ENCODE measurements at regions not wholly inside any gene's neighbourhood (a gene's known extent, or its start where the extent isn't known, plus 50 kb on each side); places are given as distances from the start of the nearest gene placed in this dataset.
"Not testable (repeated sequence)": the region's sequence is repeated elsewhere in the genome, so short reads cannot be mapped to it uniquely, and the experiment has no call there.

DNA sequence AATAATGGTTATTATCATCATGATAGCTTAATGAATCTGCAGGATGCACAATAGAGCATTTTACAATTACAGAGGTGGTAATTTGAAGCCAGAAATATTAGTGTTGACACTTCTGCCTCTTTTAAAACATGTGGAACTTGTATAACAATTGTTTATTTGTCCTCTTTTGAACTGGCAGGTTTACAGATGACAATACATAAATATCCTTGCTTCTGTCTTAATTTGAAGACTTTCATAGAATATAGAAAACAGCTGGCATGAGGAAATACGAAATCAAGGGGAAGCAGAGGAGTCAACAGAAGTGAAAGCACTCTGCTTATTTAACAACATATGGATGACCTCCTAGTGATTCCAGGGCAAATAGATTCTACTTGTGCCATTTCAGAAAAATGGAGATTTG is 270.5 kb upstream of the SGO1 start:
- DNase-seq: no peak

DNA sequence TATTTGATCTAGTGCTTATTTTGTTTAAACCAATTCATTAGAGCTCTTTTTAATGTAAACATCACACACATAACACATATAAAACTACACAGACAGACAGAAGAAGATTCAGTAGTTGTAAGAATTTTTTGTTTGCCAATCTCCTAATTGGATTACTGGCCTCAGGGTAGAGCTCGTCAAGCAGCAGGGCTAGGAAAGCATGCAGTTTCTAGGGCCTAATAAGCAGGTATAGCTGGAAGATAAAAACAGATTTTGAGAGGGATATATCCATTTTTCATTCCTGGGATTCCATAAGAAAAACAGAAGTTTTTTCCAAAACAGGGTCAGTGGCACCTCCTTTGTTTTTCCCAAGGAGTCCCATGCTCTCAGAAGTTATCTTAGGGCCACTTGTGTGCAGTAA is 265.2 kb upstream of the SGO1 start:
- no peak for DNase-seq

GRCh38 chr3:20450611-20451010 is 264.6 kb upstream of the SGO1 start:
- DNase-seq: no peak

DNA sequence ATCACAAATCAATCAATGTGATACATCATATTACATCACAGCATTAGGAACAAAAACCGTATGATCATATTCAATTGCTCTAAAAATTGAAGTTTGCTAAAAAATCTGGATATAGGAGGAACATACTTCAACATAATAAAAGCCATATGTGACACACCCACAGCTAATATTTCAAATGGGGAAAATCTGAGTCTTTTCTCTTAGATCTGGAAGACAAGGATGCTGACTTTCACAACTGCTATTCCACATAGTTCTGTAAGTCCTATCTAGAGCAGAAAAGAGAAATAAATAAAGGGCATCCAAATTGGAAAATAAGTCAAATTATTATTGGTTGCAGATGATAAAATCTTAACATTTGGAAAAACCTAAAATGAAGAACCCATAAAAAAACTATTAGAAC is 256.8 kb upstream of the SGO1 start:
- DNase-seq: no peak

- not testable (repeated sequence) for DNase-seq
Measured at GRCh38 chr3:20427268-20427667, 241.3 kb upstream of the SGO1 start.

- no peak for DNase-seq
Measured at GRCh38 chr3:20425138-20425537, 239.1 kb upstream of the SGO1 start.

DNA sequence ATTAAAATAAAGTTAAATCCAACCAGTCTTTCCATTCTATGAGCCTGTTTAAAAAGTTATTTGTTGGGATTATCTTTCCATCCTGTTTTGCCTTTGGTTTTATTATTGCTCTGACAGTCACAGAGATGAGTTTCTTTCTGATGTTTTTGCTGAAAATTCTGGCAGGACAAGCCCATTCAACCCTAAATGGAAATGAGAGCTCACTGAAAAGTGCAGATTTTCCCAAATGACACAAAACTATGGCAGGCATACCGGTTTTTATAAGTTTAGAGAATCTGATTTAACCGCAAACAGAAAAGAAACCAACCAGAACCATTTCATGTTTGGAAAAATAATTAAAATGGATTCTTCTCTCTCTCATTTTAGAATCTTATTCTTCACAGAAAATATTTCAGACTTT is 238.1 kb upstream of the SGO1 start:
- no peak for DNase-seq

DNA sequence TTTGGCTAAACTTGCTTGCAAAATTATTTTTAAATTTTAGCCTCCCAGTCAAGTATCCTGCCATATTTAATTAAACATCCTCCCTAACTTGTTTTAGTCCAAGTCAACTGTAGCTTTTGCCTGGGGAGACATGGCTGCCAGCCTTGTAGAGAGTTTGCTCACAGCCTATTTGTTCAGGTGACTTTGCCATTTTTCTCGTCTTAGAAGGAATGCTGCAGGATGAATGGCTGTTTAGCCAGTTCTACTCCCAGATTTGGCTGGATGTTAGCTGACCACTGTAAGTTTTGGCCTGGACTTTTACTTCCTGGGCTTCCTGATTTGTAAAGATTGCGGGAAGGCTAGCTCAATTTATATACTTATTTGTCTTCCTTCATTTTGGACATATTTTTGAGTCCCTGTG is 236.4 kb upstream of the SGO1 start:
- no peak for DNase-seq

DNA sequence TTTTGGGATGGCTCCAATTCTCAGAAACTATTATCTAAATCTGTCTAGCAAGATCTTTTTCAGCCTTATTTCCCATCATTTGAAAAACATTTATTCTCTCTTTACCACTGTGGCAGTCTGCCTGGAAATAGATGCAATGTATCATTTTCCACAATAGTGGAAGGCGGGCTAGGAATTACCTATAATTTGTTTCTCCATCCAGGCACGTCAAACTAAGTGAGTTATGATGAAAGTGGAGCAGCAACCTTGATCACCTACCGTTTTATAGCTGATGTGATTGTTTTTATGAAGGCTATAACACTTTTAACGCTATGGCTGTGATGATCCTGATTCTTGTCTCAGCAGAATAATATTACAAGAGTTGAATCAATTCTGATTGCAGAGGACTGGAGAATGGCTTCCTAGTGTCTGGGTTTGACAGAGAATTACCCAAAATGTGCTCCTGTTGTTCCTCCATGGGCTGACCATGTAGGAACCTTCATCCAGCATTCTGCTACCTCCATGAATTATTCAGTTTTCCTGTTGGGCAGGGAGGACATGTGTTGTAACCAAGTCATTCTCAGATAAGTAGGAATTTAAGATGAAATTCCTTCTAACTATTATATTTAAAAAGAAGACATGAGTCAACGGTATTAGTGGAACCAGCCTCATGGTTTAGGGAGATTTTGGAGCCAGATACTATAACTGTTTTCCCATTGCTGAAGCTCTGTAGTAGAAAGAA is 231.5 kb upstream of the SGO1 start:
- DNase-seq: no peak

DNA sequence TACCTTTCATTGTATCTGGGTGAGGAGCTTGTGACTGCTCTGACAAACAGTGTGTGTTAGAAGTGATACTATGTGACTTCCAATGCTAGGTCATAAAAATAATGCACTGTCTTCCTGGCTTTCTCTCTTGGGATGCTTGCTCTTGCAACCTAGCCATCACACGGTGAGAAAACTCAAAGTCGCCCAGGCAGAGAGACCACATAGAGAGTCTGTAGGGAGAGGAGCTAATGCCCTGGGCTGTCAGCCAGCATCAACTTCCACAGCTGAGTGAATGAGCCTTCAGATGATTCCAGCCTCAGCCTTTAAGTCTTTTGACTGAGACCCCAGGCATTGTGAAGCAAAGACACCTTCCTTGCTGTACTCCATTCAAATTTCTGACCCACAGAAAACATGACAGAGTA is 220.6 kb upstream of the SGO1 start:
- no peak for DNase-seq

GRCh38 chr3:20405744-20406143 is 219.7 kb upstream of the SGO1 start:
- DNase-seq: no peak

GRCh38 chr3:20405231-20405630 is 219.2 kb upstream of the SGO1 start:
- no peak for DNase-seq

DNA sequence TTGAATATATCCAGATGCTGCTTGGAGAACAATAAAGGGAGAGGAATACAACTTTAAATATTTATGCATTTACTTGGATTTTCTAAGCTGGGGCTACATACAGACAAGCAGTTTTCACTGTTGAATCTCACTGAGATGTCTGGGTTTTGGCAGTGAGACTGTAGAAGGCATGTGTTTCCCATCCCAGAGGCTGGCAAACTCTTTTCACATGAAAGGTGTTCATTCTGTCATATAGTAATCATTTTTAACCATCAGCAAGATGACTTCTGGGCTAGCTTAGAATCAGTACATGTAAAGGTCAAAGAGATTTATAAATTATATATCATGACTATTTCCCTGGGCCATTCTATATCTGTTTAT is 218.7 kb upstream of the SGO1 start:
- no peak for DNase-seq

DNA sequence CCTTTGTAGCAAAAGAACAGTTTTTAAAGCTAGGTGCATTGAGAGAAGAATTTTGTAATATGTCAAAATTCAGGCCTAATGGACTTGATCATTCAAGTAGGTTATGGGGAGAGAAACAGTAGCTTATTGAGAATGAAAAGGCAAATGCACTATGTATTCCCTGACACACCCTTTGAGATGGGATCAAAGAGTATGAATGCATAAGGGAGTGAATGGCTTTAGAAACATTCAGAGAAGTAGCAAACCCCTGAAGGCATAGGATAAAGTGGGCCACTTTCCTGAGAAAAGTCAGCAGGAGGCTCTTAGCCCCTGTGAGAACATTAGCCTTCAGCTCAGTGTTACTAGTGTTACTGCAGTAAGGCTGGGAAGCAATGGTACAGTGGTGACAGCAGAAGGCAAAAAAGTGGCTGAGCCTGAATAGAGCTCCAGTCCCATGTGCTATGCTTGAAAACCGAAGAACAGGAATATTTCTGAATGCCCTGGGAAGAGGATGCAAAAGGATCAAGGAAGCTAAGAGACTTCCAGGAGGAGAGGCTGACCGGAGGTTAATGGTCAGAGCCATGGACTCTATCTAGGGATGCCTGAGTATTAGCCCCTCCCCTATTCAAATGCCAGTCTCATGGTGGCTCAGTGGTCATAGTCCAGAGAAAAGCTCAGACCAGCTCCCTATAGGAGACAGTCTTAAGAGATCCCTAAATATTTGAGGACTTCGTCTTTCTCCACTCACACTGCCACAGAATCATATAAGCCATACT is 218.2 kb upstream of the SGO1 start:
- no peak for DNase-seq

GRCh38 chr3:20401253-20401652 is 215.2 kb upstream of the SGO1 start:
- DNase-seq: no peak

GRCh38 chr3:20400686-20401085 is 214.7 kb upstream of the SGO1 start:
- DNase-seq: no peak

DNA sequence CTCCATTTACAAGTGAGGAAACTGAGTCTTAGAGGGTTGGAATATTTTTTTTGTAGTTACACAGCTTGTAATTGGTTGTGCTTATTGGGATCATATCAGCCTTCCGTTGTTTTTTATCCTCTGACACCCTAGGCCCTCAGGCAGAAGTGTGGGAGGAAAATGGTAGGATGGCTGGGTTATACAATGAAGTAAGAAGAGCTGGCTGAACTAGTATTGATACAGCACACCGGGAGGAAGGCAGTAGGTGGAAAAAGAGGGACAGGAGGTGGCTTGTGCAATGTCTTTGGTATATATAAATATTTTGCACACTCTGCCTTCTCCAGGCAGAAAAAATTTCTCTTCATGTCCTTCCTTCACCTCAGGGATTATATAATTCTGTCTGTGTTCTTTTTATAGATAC is 214.3 kb upstream of the SGO1 start:
- no peak for DNase-seq

GRCh38 chr3:20396335-20396734 is 210.3 kb upstream of the SGO1 start:
- no peak for DNase-seq

DNA sequence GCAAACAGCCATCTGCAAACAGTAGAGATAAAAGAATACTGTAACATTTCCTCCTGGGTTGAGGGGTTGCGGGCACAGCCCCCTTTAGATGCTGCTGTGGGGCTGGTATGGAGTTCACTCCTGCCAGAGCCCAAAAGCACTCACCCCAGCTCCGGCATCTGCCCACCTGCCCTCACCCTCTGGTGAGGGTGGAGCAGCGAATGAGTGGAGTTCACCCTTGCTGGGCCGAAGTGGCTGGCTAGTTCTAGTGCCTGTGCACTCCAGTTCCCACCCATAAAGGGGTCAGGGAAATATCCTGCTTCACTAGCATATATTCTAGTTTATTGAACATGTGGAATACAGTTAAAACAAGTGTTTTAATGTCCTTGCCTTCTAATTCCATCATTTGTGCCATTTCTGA is 209.7 kb upstream of the SGO1 start:
- DNase-seq: no peak

- no peak for DNase-seq
Measured at GRCh38 chr3:20394243-20394642, 208.2 kb upstream of the SGO1 start.

- no peak for DNase-seq
Measured at GRCh38 chr3:20391644-20392043, 205.6 kb upstream of the SGO1 start.

GRCh38 chr3:20388971-20389370 is 203.0 kb upstream of the SGO1 start:
- no peak for DNase-seq

- DNase-seq: no peak
Measured at GRCh38 chr3:20380295-20380694, 194.3 kb upstream of the SGO1 start.

GRCh38 chr3:20378315-20378714 is 192.3 kb upstream of the SGO1 start:
- DNase-seq: no peak

- DNase-seq: no peak
Measured at GRCh38 chr3:20376665-20377217, 190.7 kb upstream of the SGO1 start.

Data from NCI-H1092 (cell line).